ENCODE measurements at regions not wholly inside any gene's neighbourhood (a gene's known extent, or its start where the extent isn't known, plus 50 kb on each side); places are given as distances from the start of the nearest gene placed in this dataset.

- H3F3A ChIP-seq (ENCODE audit: insufficient read depth, low read depth), result no peaks in the 10 kb centered on the region
- no peaks in the 10 kb centered on the region for H3K79me2 ChIP-seq (ENCODE audit: low read depth)
- peaks cover 27% of the 10 kb centered on the region; the same call in 1 of the 2 replicates for H3K27me3 ChIP-seq (ENCODE audit: insufficient read depth, low read depth)
- intact Hi-C loops (cut with micrococcal nuclease; ENCODE audit: unreplicated experiment), result no loop called here
- TF ChIP-seq CTCF (conservative IDR thresholded peaks at IDR 0.05), result no peak
- TF ChIP-seq EZH2 (IDR thresholded peaks at IDR 0.05; ENCODE audit: low read depth), result no peak
- H3K9me2 ChIP-seq (ENCODE audit: insufficient read depth), result no peaks in the 10 kb centered on the region
- no peaks in the 10 kb centered on the region for H3K36me3 ChIP-seq (ENCODE audit: low read depth)
- H3K4me2 ChIP-seq, result no peak overlapping the region
- CTCF ChIA-PET, result no interaction called here
- H4K20me1 ChIP-seq (ENCODE audit: insufficient read depth), result no peaks in the 10 kb centered on the region
- H3K4me1 ChIP-seq (replicated peaks; ENCODE audit: insufficient read depth), result no peaks in the 10 kb centered on the region
- H3K4me3 ChIP-seq, result no peak overlapping the region
- H3K9me3 ChIP-seq (ENCODE audit: insufficient read depth, low read depth), result no peaks in the 10 kb centered on the region; the same call in 1 of the 2 replicates
- POLR2A ChIA-PET (ENCODE audit: unreplicated experiment), result no interaction called here
- no peak overlapping the region for H2AFZ ChIP-seq
- DNase-seq, result no peak
- no peak overlapping the region for H3K27ac ChIP-seq
- no TSS peak for BruUV-seq (replicated peaks)
Observed at GRCh38 chr12:118488034-118488433, 111.7 kb downstream of the SUDS3 start.

GRCh38 chr12:118493962-118494361 lies 117.6 kb downstream of the SUDS3 start:
- ChIA-PET POLR2A (ENCODE audit: unreplicated experiment) (no interaction called here), CTCF (no interaction called here)
- 0 out of 2 replicates have a peak, but pooled peaks cover 4% of the 10 kb centered on the region for H3K27me3 ChIP-seq (ENCODE audit: insufficient read depth, low read depth)
- intact Hi-C loops (cut with micrococcal nuclease; ENCODE audit: unreplicated experiment), result no loop called here
- no peaks in the 10 kb centered on the region; the same call in 1 of the 2 replicates for H3K9me2 ChIP-seq (ENCODE audit: insufficient read depth)
- no peak overlapping the region for H3K4me3 ChIP-seq
- no peaks in the 10 kb centered on the region for H3K79me2 ChIP-seq (ENCODE audit: low read depth)
- H3K9me3 ChIP-seq (ENCODE audit: insufficient read depth, low read depth), result no peaks in the 10 kb centered on the region; the same call in 1 of the 2 replicates
- no peaks in the 10 kb centered on the region for H3K4me1 ChIP-seq (replicated peaks; ENCODE audit: insufficient read depth)
- no peaks in the 10 kb centered on the region for H4K20me1 ChIP-seq (ENCODE audit: insufficient read depth)
- DNase-seq, result no peak
- no peak overlapping the region for H3K27ac ChIP-seq
- no peaks in the 10 kb centered on the region for H3F3A ChIP-seq (ENCODE audit: insufficient read depth, low read depth)
- H3K4me2 ChIP-seq, result no peak overlapping the region
- TF ChIP-seq EZH2 (IDR thresholded peaks at IDR 0.05; ENCODE audit: low read depth), result no peak
- no peak for TF ChIP-seq CTCF (conservative IDR thresholded peaks at IDR 0.05)
- no peak overlapping the region for H2AFZ ChIP-seq
- BruUV-seq (replicated peaks), result no TSS peak
- H3K36me3 ChIP-seq (ENCODE audit: low read depth), result no peaks in the 10 kb centered on the region

GRCh38 chr12:118494776-118495175 lies 118.4 kb downstream of the SUDS3 start:
- Histone ChIP-seq H3K9me3 (ENCODE audit: insufficient read depth, low read depth) (no peaks in the 10 kb centered on the region; the same call in 1 of the 2 replicates), H3K4me3 (no peak overlapping the region), H3K9me2 (ENCODE audit: insufficient read depth) (no peaks in the 10 kb centered on the region; the same call in 1 of the 2 replicates), H3K4me2 (no peak overlapping the region), H3K27ac (no peak overlapping the region), H3K79me2 (ENCODE audit: low read depth) (no peaks in the 10 kb centered on the region), H4K20me1 (ENCODE audit: insufficient read depth) (no peaks in the 10 kb centered on the region), H3K4me1 (replicated peaks; ENCODE audit: insufficient read depth) (no peaks in the 10 kb centered on the region), H2AFZ (no peak overlapping the region), H3F3A (ENCODE audit: insufficient read depth, low read depth) (no peaks in the 10 kb centered on the region), H3K36me3 (ENCODE audit: low read depth) (no peaks in the 10 kb centered on the region), H3K27me3 (ENCODE audit: insufficient read depth, low read depth) (peaks cover 6% of the 10 kb centered on the region; the same call in 1 of the 2 replicates)
- intact Hi-C loops (cut with micrococcal nuclease; ENCODE audit: unreplicated experiment), result no loop called here
- DNase-seq, result no peak
- no peak for TF ChIP-seq EZH2 (IDR thresholded peaks at IDR 0.05; ENCODE audit: low read depth)
- no peak for TF ChIP-seq CTCF (conservative IDR thresholded peaks at IDR 0.05)
- BruUV-seq (replicated peaks), result no TSS peak
- ChIA-PET CTCF (no interaction called here), POLR2A (ENCODE audit: unreplicated experiment) (no interaction called here)

All from PC-9 (cell line).